Astrocyte (in vitro differentiated cells and primary cell): ENCODE measurements at regions not wholly inside any gene's neighbourhood (a gene's known extent, or its start where the extent isn't known, plus 50 kb on each side); places are given as distances from the start of the nearest gene placed in this dataset.

Source experiments
- DNase-seq: peaks from one replicate; pipeline ENCODE4 v3.0.0-alpha.2; 2010; ENCODE audit warnings: low read depth
- FAIRE-seq: peaks from 2 replicates; lab custom pipeline; 2011; peaks lifted over from hg19 to GRCh38; lab: Jason Lieb, UNC
- H2AFZ ChIP-seq: 2 replicates; pipeline ENCODE4 v1.6.0; 2012; ENCODE audit warnings: low read depth, low read length, inconsistent platforms
- H3K27ac ChIP-seq: 2 replicates; pipeline ENCODE4 v1.5.1; 2011; ENCODE audit warnings: low read depth, low read length, inconsistent platforms
- H3K27me3 ChIP-seq: 2 replicates; pipeline ENCODE4 v1.6.0; 2011; ENCODE audit warnings: low read length, inconsistent platforms; ENCODE audit not compliant: insufficient read depth
- H3K36me3 ChIP-seq: 2 replicates; pipeline ENCODE4 v1.5.1; 2011; ENCODE audit warnings: low read length, inconsistent platforms; ENCODE audit not compliant: insufficient read depth
- H3K4me1 ChIP-seq: 2 replicates; pipeline ENCODE4 v1.5.1; 2011; ENCODE audit warnings: low read length, inconsistent platforms; ENCODE audit not compliant: insufficient read depth
- H3K4me2 ChIP-seq: 2 replicates; pipeline ENCODE4 v1.6.0; 2012; ENCODE audit warnings: low read length, inconsistent platforms
- H3K4me3 ChIP-seq: 2 replicates; pipeline ENCODE4 v1.5.1; 2011; ENCODE audit warnings: low read depth, mild to moderate bottlenecking, low read length, inconsistent platforms; ENCODE audit not compliant: insufficient read depth
- H3K79me2 ChIP-seq: 2 replicates; pipeline ENCODE4 v1.6.0; 2012; ENCODE audit warnings: mild to moderate bottlenecking, low read length, inconsistent platforms; ENCODE audit not compliant: insufficient read depth
- H3K9ac ChIP-seq: 2 replicates; pipeline ENCODE4 v1.6.0; 2012; ENCODE audit warnings: mild to moderate bottlenecking, low read length, inconsistent platforms
- H3K9me3 ChIP-seq: 2 replicates; pipeline ENCODE4 v1.5.1; 2012; ENCODE audit warnings: low read depth, mild to moderate bottlenecking, low read length, inconsistent platforms; ENCODE audit not compliant: insufficient read depth
- H4K20me1 ChIP-seq: 2 replicates; pipeline ENCODE4 v1.6.0; 2012; ENCODE audit warnings: low read length, inconsistent platforms; ENCODE audit not compliant: insufficient read depth
- H3K27ac Mint-ChIP-seq: one replicate; pipeline ENCODE4 v1.8.0; 2021; ENCODE audit warnings: mild to moderate bottlenecking, mixed read lengths; ENCODE audit not compliant: unreplicated experiment
- H3K27me3 Mint-ChIP-seq: one replicate; pipeline ENCODE4 v1.8.0; 2021; ENCODE audit warnings: low read depth, mixed read lengths; ENCODE audit not compliant: unreplicated experiment
- H3K36me3 Mint-ChIP-seq: one replicate; pipeline ENCODE4 v1.8.0; 2021; ENCODE audit warnings: low read depth, mixed read lengths; ENCODE audit not compliant: unreplicated experiment
- H3K4me1 Mint-ChIP-seq: one replicate; pipeline ENCODE4 v1.8.0; 2021; ENCODE audit warnings: low read depth, mixed read lengths; ENCODE audit not compliant: unreplicated experiment
- H3K4me3 Mint-ChIP-seq: one replicate; pipeline ENCODE4 v1.8.0; 2021; ENCODE audit warnings: mild to moderate bottlenecking, moderate library complexity, mixed read lengths; ENCODE audit not compliant: unreplicated experiment
- H3K9me3 Mint-ChIP-seq: one replicate; pipeline ENCODE4 v1.8.0; 2021; ENCODE audit warnings: mild to moderate bottlenecking, mixed read lengths; ENCODE audit not compliant: unreplicated experiment
- EZH2 ChIP-seq: IDR thresholded peaks from 2 replicates; pipeline ENCODE4 v1.6.1; 2012; ENCODE audit warnings: mild to moderate bottlenecking, low read length, inconsistent platforms; ENCODE audit not compliant: insufficient read depth
- TF ChIP-seq, protein P1 (sequence below): IDR thresholded peaks from 2 replicates; pipeline ENCODE4 v1.5.1; 2011; ENCODE audit warnings: low read depth, mild to moderate bottlenecking, inconsistent platforms, low read length, moderate library complexity; ENCODE audit not compliant: insufficient read depth

DNA sequence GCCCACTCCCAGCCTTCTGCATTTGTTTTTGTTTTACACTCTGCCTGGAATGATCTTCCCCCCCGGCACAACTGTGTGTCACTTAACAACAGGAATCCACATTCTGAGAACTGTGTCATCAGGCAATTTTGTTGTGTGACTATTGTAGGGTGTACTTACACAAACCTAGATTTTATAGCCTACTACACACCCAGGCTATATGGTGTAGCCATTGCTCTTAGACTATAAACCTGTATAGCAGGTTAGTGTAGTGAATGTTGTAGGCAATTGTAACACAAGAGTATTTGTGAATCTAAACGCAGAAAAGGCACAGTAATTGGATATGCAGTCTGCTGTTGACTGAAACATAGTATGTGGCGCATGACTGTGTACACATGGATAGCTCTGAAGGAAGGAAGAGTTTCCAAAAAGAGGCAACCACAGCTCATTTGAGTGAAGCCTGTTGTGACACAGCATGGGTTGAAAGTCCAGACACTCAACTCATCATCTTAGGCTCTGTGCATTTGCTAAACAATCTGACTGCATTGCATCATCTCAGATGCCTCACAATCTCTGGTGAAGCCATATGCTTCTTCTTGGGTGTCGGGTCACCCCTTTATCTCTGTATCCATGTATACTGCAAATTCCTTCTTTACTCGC lies 506.6 kb upstream of the SPHKAP start:
- Mint-ChIP-seq H3K27me3 (no peaks in the 10 kb centered on the region), H3K9me3 (no peaks in the 10 kb centered on the region), H3K4me1 (peaks cover 8% of the 10 kb centered on the region), H3K27ac (peak overlapping the region; percentile 50), H3K36me3 (no peaks in the 10 kb centered on the region), H3K4me3 (no peak overlapping the region)
- Histone ChIP-seq H3K4me1 (no peaks in the 10 kb centered on the region), H3K9me3 (no peaks in the 10 kb centered on the region), H3K4me2 (no peak overlapping the region), H3K9ac (no peak overlapping the region), H3K79me2 (no peaks in the 10 kb centered on the region), H3K4me3 (no peak overlapping the region), H2AFZ (no peak overlapping the region), H3K27me3 (peaks cover 2% of the 10 kb centered on the region), H3K36me3 (no peaks in the 10 kb centered on the region), H3K27ac (no peak overlapping the region), H4K20me1 (no peaks in the 10 kb centered on the region)
- peak; percentile 49 for FAIRE-seq
- DNase-seq: no peak
- TF ChIP-seq, protein P1, sequence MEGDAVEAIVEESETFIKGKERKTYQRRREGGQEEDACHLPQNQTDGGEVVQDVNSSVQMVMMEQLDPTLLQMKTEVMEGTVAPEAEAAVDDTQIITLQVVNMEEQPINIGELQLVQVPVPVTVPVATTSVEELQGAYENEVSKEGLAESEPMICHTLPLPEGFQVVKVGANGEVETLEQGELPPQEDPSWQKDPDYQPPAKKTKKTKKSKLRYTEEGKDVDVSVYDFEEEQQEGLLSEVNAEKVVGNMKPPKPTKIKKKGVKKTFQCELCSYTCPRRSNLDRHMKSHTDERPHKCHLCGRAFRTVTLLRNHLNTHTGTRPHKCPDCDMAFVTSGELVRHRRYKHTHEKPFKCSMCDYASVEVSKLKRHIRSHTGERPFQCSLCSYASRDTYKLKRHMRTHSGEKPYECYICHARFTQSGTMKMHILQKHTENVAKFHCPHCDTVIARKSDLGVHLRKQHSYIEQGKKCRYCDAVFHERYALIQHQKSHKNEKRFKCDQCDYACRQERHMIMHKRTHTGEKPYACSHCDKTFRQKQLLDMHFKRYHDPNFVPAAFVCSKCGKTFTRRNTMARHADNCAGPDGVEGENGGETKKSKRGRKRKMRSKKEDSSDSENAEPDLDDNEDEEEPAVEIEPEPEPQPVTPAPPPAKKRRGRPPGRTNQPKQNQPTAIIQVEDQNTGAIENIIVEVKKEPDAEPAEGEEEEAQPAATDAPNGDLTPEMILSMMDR: no peak
- TF ChIP-seq EZH2: no peak

DNA sequence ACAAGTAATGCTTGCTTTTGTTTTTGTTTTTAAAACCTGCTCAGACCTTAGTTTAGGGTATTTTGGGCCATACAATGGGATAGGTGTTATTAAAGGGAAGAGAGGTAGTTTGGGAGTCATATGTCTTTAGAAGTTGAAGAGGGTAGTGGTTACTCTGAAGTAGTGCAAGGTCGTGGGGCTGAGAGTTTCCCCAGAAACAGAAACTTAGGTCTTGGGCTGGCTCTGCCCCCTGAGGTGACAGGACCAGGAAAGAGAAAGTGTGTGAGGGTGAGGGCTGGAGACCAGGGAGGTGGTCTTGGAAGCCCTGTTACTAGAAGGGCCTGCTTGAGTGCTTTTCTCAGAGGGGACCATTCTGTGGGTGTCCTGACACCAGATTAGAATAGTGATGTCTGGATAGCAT lies 500.5 kb upstream of the SPHKAP start:
- Histone ChIP-seq H4K20me1 (no peaks in the 10 kb centered on the region), H2AFZ (peak overlapping the region; percentile 27), H3K4me3 (no peak overlapping the region), H3K9ac (no peak overlapping the region), H3K27ac (no peak overlapping the region), H3K36me3 (no peaks in the 10 kb centered on the region), H3K27me3 (peaks cover 5% of the 10 kb centered on the region), H3K79me2 (no peaks in the 10 kb centered on the region), H3K4me2 (no peak overlapping the region), H3K4me1 (peaks cover 2% of the 10 kb centered on the region), H3K9me3 (no peaks in the 10 kb centered on the region)
- no peaks in the 10 kb centered on the region for H3K4me1 Mint-ChIP-seq
- no peaks in the 10 kb centered on the region for H3K36me3 Mint-ChIP-seq
- H3K27ac Mint-ChIP-seq: no peak overlapping the region
- no peak for DNase-seq
- no peak overlapping the region for H3K4me3 Mint-ChIP-seq
- H3K27me3 Mint-ChIP-seq: peaks cover 1% of the 10 kb centered on the region
- TF ChIP-seq EZH2: no peak
- TF ChIP-seq, protein P1: no peak
- no peak for FAIRE-seq
- no peaks in the 10 kb centered on the region for H3K9me3 Mint-ChIP-seq

DNA sequence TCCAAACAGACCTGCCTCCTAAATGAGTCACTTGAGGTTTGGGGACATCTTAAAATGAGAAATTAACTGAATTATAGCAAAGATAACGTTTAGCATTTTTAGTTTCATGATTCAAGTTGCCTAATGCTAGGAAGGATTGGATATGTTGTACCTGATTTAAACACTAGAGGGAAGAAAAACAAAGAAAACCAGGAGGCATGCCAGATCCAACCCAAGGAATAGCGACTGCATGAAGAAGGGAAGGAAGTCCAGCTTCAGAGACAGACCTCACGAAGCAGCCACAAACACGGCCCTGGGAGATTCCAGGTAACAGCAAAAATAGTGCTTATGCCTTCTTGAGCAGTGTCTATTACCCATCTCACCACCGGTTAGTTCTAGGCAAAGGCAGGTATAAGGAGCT lies 499.9 kb upstream of the SPHKAP start:
- Histone ChIP-seq H3K27ac (no peak overlapping the region), H2AFZ (peak overlapping the region; percentile 27), H3K4me3 (no peak overlapping the region), H3K4me1 (peaks cover 2% of the 10 kb centered on the region), H3K27me3 (peaks cover 5% of the 10 kb centered on the region), H3K9me3 (no peaks in the 10 kb centered on the region), H3K36me3 (no peaks in the 10 kb centered on the region), H3K9ac (no peak overlapping the region), H3K4me2 (peak overlapping the region; percentile 31), H3K79me2 (no peaks in the 10 kb centered on the region), H4K20me1 (no peaks in the 10 kb centered on the region)
- no peaks in the 10 kb centered on the region for H3K9me3 Mint-ChIP-seq
- H3K27ac Mint-ChIP-seq: no peak overlapping the region
- no peaks in the 10 kb centered on the region for H3K36me3 Mint-ChIP-seq
- no peak overlapping the region for H3K4me3 Mint-ChIP-seq
- FAIRE-seq: no peak
- TF ChIP-seq, protein P1: peak; percentile 52
- no peak for TF ChIP-seq EZH2
- DNase-seq: peak; percentile 40
- no peaks in the 10 kb centered on the region for H3K4me1 Mint-ChIP-seq
- peaks cover 1% of the 10 kb centered on the region for H3K27me3 Mint-ChIP-seq
